ENCODE measurements at regions not wholly inside any gene's neighbourhood (a gene's known extent, or its start where the extent isn't known, plus 50 kb on each side); places are given as distances from the start of the nearest gene placed in this dataset.

GRCh38 chr13:40468227-40468838 is 198.1 kb downstream of the FOXO1 start (continued):
- TF ChIP-seq STAT6 (CRISPR knock-in tag; conservative IDR thresholded peaks at IDR 0.05; ENCODE audit: low read depth): no peak

GRCh38 chr13:40469581-40470310 is 196.7 kb downstream of the FOXO1 start:
- H3K27ac Mint-ChIP-seq: no peak overlapping the region
- H3K9me3 Mint-ChIP-seq: peaks cover 24% of the 10 kb centered on the region
- POLR2A ChIA-PET: no interaction called here
- no peak for TF ChIP-seq ZNF138 (CRISPR knock-in tag; conservative IDR thresholded peaks at IDR 0.05)
- no peak for TF ChIP-seq FOXP4 (CRISPR knock-in tag; IDR thresholded peaks at IDR 0.05)
- no peak for TF ChIP-seq ELF4 (CRISPR knock-in tag; IDR thresholded peaks at IDR 0.05; ENCODE audit: low read depth)
- no peak for TF ChIP-seq ZNF532 (CRISPR knock-in tag; IDR thresholded peaks at IDR 0.05; ENCODE audit: borderline replicate concordance)
- no peaks in the 10 kb centered on the region for H3K27me3 Mint-ChIP-seq (ENCODE audit: low read depth)
- H3K4me3 Mint-ChIP-seq: no peak overlapping the region
- CTCF ChIA-PET: no interaction called here
- DNase-seq (ENCODE audit: low spot score): no peak
- no peaks in the 10 kb centered on the region for H3K36me3 Mint-ChIP-seq
- no peaks in the 10 kb centered on the region for H3K4me1 Mint-ChIP-seq
- ATAC-seq: no peak

- Mint-ChIP-seq H3K36me3 (no peaks in the 10 kb centered on the region), H3K4me3 (no peak overlapping the region), H3K4me1 (no peaks in the 10 kb centered on the region), H3K27me3 (ENCODE audit: low read depth) (no peaks in the 10 kb centered on the region), H3K9me3 (peaks cover 28% of the 10 kb centered on the region), H3K27ac (no peak overlapping the region)
- DNase-seq (ENCODE audit: low spot score) (no peak), ATAC-seq (no peak)
- ChIA-PET CTCF (interaction anchor here (1.0 kb wide), 1 partner anchor 449 kb away, joined by 3 read pairs; no protein-coding TSS in a partner anchor), POLR2A (no interaction called here)
- no peak for TF ChIP-seq ARID4B (CRISPR knock-in tag; IDR thresholded peaks at IDR 0.05; ENCODE audit: borderline replicate concordance)
- TF ChIP-seq TEAD1 (CRISPR knock-in tag; IDR thresholded peaks at IDR 0.05): no peak
- TF ChIP-seq AR (CRISPR knock-in tag; IDR thresholded peaks at IDR 0.05): no peak
- TF ChIP-seq ZNF423 (CRISPR knock-in tag; IDR thresholded peaks at IDR 0.05): no peak
- TF ChIP-seq IRF2 (CRISPR knock-in tag; IDR thresholded peaks at IDR 0.05; ENCODE audit: borderline replicate concordance, low read depth): no peak
- TF ChIP-seq JUN (CRISPR knock-in tag; IDR thresholded peaks at IDR 0.05): no peak
- TF ChIP-seq ZBTB21 (CRISPR knock-in tag; IDR thresholded peaks at IDR 0.05; ENCODE audit: borderline replicate concordance): no peak
- no peak for TF ChIP-seq NFYB (CRISPR knock-in tag; conservative IDR thresholded peaks at IDR 0.05; ENCODE audit: low read depth)
- no peak for TF ChIP-seq ETV6 (CRISPR knock-in tag; IDR thresholded peaks at IDR 0.05)
- no peak for TF ChIP-seq FOXP1 (CRISPR knock-in tag; IDR thresholded peaks at IDR 0.05; ENCODE audit: borderline replicate concordance)
Measured at GRCh38 chr13:40470660-40471059, 195.8 kb downstream of the FOXO1 start.
